ENCODE measurements at regions not wholly inside any gene's neighbourhood (a gene's known extent, or its start where the extent isn't known, plus 50 kb on each side); places are given as distances from the start of the nearest gene placed in this dataset.

- H3K4me3 ChIP-seq (ENCODE audit: low read length) = no peak overlapping the region
- H3K9ac ChIP-seq (ENCODE audit: low read length) = no peak overlapping the region
- no peaks in the 10 kb centered on the region for H3K79me2 ChIP-seq (ENCODE audit: low read length)
- no peak overlapping the region for H3K27ac ChIP-seq (ENCODE audit: low read length)
- TF ChIP-seq EZH2phosphoT487 (IDR thresholded peaks at IDR 0.05; ENCODE audit: low read depth) (no peak), CTCF (IDR thresholded peaks at IDR 0.05; ENCODE audit: low read depth, low read length) (0 out of 2 replicates have a peak, but pooled peaks have one; percentile 4)
- H3K4me1 ChIP-seq (ENCODE audit: low read length) = peaks cover 15% of the 10 kb centered on the region
- H4K20me1 ChIP-seq (ENCODE audit: insufficient read depth, low read length) = no peaks in the 10 kb centered on the region
- no peaks in the 10 kb centered on the region for H3K9me3 ChIP-seq (ENCODE audit: insufficient read depth, low read length)
- no peak overlapping the region for H3K4me2 ChIP-seq (ENCODE audit: low read length)
- H2AFZ ChIP-seq (ENCODE audit: low read depth, low read length) = no peak overlapping the region
- H3K36me3 ChIP-seq (replicated peaks; ENCODE audit: low read depth, low read length) = no peaks in the 10 kb centered on the region
- no peaks in the 10 kb centered on the region for H3K27me3 ChIP-seq (ENCODE audit: low read depth, low read length)
Measured at GRCh38 chr1:110280126-110280525, 59.1 kb upstream of the RBM15 start.

GRCh38 chr1:110280804-110281203, 58.4 kb upstream of the RBM15 start:
- no peaks in the 10 kb centered on the region for H3K27me3 ChIP-seq (ENCODE audit: low read depth, low read length)
- no peaks in the 10 kb centered on the region for H4K20me1 ChIP-seq (ENCODE audit: insufficient read depth, low read length)
- H3K4me2 ChIP-seq (ENCODE audit: low read length) = no peak overlapping the region
- H2AFZ ChIP-seq (ENCODE audit: low read depth, low read length) = no peak overlapping the region
- no peak overlapping the region for H3K27ac ChIP-seq (ENCODE audit: low read length)
- no peaks in the 10 kb centered on the region for H3K79me2 ChIP-seq (ENCODE audit: low read length)
- no peak overlapping the region for H3K9ac ChIP-seq (ENCODE audit: low read length)
- no peaks in the 10 kb centered on the region for H3K9me3 ChIP-seq (ENCODE audit: insufficient read depth, low read length)
- H3K4me1 ChIP-seq (ENCODE audit: low read length) = peaks cover 15% of the 10 kb centered on the region
- H3K36me3 ChIP-seq (replicated peaks; ENCODE audit: low read depth, low read length) = no peaks in the 10 kb centered on the region
- H3K4me3 ChIP-seq (ENCODE audit: low read length) = no peak overlapping the region
- no peak for TF ChIP-seq CTCF (IDR thresholded peaks at IDR 0.05; ENCODE audit: low read depth, low read length)

- Histone ChIP-seq H3K27ac (ENCODE audit: low read length) (no peak overlapping the region), H3K79me2 (ENCODE audit: low read length) (no peaks in the 10 kb centered on the region), H3K36me3 (replicated peaks; ENCODE audit: low read depth, low read length) (no peaks in the 10 kb centered on the region), H3K4me1 (ENCODE audit: low read length) (peaks cover 21% of the 10 kb centered on the region), H3K9ac (ENCODE audit: low read length) (no peak overlapping the region), H3K4me3 (ENCODE audit: low read length) (no peak overlapping the region), H3K9me3 (ENCODE audit: insufficient read depth, low read length) (no peaks in the 10 kb centered on the region), H3K27me3 (ENCODE audit: low read depth, low read length) (no peaks in the 10 kb centered on the region), H2AFZ (ENCODE audit: low read depth, low read length) (no peak overlapping the region), H4K20me1 (ENCODE audit: insufficient read depth, low read length) (no peaks in the 10 kb centered on the region), H3K4me2 (ENCODE audit: low read length) (no peak overlapping the region)
- TF ChIP-seq EZH2phosphoT487 (IDR thresholded peaks at IDR 0.05; ENCODE audit: low read depth) = no peak
- TF ChIP-seq CTCF (IDR thresholded peaks at IDR 0.05; ENCODE audit: low read depth, low read length) = no peak
Measured at GRCh38 chr1:110281363-110282290, 57.5 kb upstream of the RBM15 start.

GRCh38 chr1:110282395-110282794, 56.8 kb upstream of the RBM15 start:
- no peaks in the 10 kb centered on the region for H4K20me1 ChIP-seq (ENCODE audit: insufficient read depth, low read length)
- H3K4me3 ChIP-seq (ENCODE audit: low read length) = no peak overlapping the region
- H3K9me3 ChIP-seq (ENCODE audit: insufficient read depth, low read length) = no peaks in the 10 kb centered on the region
- H3K4me1 ChIP-seq (ENCODE audit: low read length) = peaks cover 25% of the 10 kb centered on the region
- H3K79me2 ChIP-seq (ENCODE audit: low read length) = no peaks in the 10 kb centered on the region
- no peak overlapping the region for H3K9ac ChIP-seq (ENCODE audit: low read length)
- no peak overlapping the region for H2AFZ ChIP-seq (ENCODE audit: low read depth, low read length)
- H3K27me3 ChIP-seq (ENCODE audit: low read depth, low read length) = no peaks in the 10 kb centered on the region
- H3K36me3 ChIP-seq (replicated peaks; ENCODE audit: low read depth, low read length) = no peaks in the 10 kb centered on the region
- H3K27ac ChIP-seq (ENCODE audit: low read length) = no peak overlapping the region
- no peak overlapping the region for H3K4me2 ChIP-seq (ENCODE audit: low read length)
- TF ChIP-seq EZH2phosphoT487 (IDR thresholded peaks at IDR 0.05; ENCODE audit: low read depth) (no peak), CTCF (IDR thresholded peaks at IDR 0.05; ENCODE audit: low read depth, low read length) (no peak)

All from OCI-LY3 (cell line).